GM19025 (cell line): ENCODE measurements at regions not wholly inside any gene's neighbourhood (a gene's known extent, or its start where the extent isn't known, plus 50 kb on each side); places are given as distances from the start of the nearest gene placed in this dataset.
"Not testable (repeated sequence)": the region's sequence is repeated elsewhere in the genome, so short reads cannot be mapped to it uniquely, and the experiment has no call there.

Experiments
- ATAC-seq: cut with Tn5 transposase; IDR thresholded peaks from one replicate; pipeline ENCODE4 v1.9.1; 2021; ENCODE audit warnings: mild to moderate bottlenecking, low read depth, moderate library complexity; ENCODE audit not compliant: unreplicated experiment

DNA sequence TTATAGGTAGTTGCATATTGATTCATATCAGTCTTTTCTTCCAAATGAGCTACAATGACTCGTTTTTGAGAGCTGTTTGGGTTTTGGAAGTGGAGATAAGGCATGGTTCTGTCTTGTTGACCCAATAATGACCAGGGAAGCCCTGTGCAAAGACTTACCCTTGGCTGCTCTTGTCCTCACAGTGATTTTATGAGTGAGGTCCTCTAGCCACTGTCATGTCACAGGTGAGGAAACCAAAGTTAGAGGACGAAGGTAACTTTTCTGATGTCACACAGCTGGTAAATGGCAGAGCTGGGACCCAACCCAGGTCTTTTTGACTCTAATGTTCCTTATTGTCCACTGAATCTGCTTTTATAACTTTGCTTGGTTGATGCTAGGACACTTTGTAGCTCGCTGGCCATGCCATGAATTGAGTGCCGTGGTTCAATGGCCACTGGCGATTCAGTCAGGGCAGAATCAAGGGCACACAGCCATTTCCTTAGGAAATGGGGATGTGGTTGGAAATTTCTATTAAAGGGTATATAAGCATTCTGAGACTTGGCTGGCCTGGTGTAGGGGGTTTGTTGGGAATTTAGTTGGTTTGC is 249.1 kb downstream of the GOLGA6L6 start:
- ATAC-seq = not testable (repeated sequence)

DNA sequence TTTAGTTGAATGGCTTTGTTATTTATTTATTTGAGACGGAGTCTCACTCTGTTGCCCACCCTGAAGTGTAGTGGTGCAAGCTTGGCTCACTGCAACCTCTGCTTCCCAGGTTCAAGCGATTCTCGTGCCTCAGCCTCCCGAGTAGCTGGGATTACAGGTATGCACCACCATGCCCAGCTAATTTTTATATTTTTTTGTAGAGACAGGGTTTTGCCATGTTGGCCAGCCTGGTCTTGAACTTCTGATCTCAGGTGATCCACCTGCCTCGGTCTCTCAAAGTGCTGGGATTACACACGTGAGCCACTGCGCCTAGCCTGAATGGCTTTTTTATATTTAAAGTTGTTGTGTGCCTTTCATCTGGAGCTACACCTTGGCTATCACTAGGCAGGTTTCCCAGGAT is 250.0 kb downstream of the GOLGA6L6 start:
- ATAC-seq = not testable (repeated sequence)

DNA sequence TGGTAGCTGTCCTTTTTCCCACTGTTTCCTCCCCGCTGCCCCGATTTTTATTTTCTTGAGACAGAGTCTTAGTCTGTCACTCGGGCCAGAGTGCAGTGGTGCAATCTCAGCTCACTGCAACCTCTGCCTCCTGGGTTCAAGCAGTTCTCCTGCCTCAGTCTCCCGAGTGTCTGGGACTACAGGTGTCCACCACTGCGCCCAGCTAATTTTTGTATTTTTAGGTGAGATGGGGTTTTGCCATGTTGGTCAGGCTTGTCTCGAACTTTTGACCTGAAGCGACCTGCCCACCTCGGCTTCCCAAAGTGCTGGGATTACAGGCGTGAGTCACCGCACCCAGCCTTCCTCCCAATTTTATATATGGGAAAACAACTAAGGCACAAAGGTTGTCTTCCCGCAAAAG is 251.0 kb downstream of the GOLGA6L6 start:
- ATAC-seq = not testable (repeated sequence)

DNA sequence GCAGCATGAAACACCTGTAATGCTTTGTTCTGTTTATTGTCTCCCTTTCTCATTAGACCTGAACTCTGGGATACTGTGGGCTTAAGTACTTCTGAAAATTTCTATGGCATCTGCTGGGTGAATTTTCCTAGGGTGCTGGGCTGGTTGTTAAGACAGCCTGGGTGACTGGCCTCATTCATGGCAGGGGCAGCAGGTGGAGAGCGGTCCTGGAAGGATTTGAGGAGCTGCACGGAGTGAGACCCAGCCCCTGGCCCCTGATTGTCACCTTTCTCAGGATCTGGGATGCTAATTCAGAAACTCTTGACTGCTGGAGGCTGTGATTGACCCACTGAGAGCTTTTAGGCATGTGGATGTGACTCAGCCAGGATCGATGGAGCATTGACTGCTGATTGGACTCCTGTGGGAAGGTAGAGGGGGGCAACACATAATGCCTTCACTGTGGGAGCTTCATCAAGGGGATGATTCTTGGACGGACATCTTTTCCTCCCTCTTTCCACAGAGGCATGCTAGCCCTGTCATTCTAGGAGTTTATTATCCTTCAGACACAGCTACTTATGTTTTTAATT is 252.0 kb downstream of the GOLGA6L6 start:
- not testable (repeated sequence) for ATAC-seq

DNA sequence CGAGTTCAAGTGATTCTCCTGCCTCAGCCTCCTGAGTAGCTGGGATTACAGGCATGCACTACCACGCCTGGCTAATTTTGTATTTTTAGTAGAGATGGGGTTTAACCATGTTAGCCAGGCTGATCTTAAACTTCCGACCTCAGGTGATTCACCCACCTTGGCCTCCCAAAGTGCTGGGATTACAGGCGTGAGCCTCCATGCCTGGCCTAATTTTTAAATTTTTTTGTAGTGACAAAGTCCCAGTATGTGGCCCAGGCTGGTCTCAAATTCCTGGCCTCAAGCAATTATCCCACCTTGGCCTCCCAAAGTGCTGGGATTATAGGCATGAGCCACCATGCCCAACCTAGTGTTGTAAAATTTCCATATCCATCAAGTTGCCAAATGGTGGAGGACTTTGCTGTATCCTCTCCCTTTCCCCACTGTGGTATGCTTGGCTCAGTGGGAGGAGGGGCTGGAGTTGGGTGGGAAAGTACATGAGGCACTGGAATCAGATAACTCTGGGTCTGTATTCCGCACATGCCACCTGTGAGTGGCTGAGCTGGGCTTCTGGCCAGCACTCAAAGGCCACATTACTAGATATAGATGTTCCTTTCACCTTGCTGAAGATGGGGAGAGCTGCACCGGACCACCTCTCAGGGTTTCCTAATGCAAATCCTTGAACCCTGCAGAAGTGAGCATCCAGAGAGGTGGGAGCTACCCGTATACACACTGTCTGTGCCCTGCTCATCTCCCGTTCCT is 252.6 kb downstream of the GOLGA6L6 start:
- ATAC-seq = not testable (repeated sequence)

DNA sequence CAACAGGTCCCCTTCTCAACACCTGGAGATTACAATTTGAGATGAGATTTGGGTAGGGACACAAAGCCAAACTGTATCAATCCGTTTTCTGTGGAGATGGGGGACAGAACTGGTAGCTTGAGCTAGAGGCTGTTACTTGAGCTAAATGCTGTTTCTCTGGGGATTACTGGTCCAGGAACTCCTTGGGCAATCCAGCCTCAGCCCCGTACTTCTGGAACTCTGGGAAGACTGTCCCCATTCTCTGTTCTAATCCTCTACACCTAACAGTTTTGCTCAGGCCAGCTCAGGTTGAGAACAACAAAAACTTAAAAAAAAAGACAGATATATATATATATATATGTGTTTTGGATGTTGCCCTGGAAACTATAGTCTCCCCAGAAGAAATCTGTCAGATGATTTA is 255.0 kb downstream of the GOLGA6L6 start:
- not testable (repeated sequence) for ATAC-seq

DNA sequence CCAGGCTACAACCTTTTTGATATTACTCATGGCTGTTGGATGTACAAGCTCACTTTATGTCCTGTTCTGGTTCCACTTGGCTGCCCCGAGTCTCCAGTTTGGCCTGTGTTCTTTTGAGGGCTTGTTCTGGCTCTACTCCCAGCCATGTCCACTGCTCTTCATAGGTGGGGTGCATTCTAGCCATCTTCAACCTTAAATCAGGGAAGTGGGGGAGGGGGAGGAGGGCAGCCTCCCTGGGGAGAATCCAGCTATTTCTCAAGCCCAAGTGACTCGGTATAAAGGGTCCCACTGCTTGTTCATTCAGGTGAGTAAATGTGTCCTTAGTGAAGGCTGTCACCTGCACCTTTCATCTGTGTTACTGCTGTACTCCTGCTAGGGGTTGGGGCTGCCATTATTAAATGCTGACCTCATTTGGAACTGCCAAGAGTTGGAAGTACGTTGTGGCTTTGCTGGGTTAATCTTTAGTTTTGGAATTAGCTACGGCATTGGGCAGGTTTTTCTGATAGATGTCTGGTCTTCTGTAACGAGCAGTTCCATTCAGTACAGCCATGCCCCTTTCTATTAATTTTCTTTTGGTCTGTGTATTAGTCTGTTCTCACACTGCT is 255.8 kb downstream of the GOLGA6L6 start:
- ATAC-seq = not testable (repeated sequence)

DNA sequence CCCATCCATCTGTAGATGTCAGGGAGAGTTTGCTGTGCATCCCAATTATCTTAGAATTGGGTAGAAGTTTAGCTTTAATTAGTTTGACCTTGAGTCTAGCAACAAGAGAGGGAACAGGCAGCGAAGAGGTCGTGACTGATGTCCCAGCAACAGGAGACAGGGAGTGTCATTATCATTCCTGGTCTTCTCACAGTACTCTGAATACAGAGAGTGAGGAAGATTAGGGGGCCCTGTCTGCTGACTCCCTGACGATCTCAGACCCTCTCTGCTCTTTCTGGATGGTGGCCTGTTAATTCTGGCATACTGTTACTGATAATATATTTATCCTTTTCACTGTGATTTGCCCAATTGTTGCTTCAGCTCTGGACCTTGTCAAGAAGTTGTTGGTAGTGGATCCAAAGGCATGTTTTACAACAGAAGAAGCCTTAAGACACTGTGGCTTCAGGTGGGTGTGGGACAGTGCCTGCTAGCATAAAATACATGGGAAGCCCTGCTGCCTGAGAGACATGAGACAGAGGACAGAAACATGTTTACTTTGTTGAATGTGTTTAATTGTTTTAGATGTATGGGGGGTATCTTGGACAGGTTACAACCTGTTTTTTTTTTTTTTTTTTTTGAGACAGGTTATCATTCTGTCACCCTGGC is 256.6 kb downstream of the GOLGA6L6 start:
- ATAC-seq = not testable (repeated sequence)

DNA sequence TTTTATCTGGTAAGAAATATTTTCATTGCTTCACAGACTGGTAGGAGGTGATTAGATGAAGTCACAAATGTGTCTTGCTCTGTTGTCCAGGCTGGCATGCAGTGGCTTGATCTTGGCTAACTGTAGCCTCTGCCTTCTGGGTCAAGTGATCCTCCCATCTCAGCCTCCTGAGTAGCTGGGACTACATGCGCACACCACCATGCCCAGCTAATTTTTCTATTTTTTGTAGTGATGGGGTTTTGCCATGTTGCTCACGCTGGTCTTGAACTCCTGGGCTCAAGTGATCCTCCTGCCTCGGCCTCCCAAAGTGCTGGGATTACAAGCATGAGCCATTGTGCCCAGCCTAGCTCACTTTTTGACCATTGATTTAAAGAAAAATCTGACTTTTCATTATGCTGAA is 257.9 kb downstream of the GOLGA6L6 start:
- ATAC-seq = not testable (repeated sequence)

DNA sequence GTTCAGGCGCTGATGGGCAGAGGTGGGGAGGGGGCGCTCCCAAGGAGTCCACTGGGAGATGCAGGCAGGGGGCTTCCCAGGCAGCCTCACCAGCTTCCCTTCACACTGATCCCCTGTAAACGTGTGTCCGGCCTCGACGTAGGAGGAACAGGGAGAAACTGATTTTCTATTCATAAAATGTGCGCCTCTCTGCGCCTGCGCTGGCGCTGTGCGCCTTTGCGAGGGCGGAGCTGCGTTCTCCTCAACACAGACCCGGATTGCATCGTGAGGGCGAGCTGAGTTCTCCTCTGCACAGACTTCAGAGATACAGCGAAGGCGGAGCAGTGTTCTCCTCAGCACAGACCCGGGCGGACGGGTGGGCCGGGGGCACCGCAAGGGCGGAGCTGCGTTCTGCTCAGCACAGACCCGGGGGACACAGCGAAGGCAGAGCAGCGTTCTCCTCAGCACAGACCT is 259.1 kb downstream of the GOLGA6L6 start:
- ATAC-seq = not testable (repeated sequence)

DNA sequence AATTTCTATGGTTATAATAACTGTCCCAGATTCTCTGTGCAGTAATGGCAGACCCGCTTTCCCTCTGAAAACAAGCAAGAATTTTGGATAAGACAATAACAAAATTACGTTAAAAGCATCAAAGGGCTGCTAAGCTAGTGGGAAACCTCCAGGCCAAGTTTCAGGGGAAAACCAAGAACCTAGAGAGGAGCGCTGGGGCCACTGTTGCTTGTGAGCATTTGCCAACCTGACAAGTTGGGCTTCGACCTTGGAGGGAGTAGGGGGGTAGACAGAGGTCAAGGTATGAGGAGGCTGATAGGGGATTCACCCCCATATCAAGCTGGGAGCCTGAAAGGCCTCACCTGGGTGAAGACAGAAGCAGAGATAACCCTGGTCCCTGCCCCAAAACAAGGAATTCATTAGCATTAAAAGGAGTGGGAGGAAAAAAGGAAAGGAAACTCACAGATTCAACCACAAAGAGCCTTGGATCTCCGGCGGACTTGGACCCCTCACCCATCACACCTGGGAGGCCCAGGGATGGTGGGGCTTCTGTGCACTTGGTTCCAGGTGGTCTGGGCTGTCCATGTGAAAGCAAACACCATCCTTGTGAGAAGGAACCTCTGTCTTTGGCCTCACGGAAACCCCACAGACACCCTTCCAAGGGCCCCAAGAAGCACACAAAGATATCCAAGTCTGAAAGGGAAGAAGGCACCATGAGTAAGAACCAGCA is 259.9 kb downstream of the GOLGA6L6 start:
- not testable (repeated sequence) for ATAC-seq

DNA sequence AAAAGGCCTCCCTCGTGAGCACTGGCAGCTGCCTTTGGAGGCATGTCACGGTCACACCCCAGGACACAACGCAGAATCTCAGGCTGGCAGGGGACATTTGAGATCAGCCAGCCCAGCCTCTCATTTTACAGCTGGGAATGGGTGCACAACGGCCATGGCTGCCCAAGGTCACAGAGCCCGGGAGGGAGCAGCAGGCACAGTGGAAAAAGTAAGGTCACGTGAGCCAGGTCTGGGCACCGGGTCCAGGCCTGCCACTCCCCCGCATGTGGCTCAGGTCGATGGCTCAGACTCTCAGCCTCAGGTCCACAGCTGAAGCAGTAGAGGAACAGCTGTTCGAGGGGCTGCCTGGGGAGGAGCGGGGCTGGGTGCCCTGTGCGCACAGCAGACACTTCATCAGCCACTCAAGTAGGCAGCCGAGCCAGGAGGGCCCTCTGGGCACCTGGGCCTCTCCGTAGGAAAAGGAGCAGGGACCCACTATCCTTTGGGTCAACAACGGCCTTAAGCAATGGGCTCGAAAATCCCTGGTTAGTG is 260.6 kb downstream of the GOLGA6L6 start:
- no peak for ATAC-seq

DNA sequence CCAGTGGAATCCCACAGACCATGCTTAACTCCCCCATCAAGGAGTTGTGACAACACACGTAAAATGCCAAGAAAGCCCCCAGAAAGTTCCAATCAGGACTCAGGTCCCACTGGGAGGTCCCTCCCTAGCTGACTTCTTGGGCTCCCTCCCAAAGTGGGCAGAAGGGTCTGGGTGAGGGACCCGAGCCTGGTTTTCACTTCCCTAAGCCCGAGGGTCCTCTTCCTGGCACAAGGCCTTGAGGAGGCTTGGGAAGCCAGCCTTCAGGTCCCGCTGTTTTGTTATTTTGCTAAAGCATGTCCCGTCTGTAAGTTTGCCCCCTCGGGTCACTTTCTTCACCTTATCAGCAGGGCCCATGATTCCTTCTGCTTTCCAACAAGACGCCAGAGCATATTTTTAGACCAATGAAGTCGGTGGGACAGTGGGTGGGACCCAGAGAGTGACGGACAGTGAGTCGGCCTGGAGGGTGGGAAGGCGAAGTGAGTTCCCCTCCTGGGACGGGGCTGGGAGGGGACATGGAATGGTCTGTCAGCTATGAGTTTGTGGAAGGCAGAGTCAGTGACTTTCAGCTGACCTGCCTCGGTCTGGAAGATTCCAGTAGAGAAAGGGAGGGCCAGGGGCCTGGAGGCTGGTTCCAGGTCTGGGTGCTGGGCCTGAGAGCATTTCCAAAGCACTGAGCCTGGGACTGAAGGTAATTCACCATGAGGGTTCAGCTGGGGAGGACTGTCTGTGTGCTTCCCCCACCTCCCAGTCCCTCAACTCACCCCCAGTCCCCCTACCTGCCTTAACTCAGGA is 261.3 kb downstream of the GOLGA6L6 start:
- not testable (repeated sequence) for ATAC-seq

DNA sequence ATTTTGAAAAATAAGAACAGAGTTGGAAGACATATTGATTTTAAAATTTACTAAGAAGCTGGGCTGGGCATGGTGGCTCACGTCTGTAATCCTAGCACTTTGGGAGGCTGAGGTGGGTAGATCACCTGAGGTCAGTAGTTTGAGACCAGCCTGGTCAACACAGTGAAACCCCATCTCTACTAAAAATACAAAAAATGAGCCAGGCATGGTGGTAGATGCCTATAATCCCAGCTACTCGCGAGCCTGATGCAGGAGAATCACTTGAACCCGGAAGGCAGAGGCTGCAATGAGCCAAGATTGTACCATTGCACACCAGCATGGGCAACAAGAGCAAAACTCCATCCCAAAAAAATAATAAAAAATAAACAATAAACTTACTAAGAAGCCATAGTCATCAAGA is 262.5 kb downstream of the GOLGA6L6 start:
- not testable (repeated sequence) for ATAC-seq

DNA sequence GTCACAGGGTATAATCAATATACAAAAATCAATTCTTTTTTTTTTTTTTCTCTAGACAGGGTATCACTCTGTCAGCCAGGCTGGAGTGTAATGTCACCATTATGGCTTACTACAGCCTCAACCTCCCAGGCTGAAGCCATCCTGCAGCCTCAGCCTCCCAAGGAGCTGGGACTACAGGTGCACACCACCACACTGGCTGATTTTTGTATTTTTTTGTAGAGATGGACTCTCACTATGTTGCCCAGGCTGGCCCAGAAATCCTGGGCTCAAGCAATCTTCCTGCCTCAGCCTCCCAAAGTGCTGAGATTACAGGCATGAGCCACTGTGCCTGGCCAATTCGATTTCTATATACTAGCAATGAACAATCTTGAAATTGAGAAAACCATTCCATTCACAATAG is 263.2 kb downstream of the GOLGA6L6 start:
- ATAC-seq = not testable (repeated sequence)

DNA sequence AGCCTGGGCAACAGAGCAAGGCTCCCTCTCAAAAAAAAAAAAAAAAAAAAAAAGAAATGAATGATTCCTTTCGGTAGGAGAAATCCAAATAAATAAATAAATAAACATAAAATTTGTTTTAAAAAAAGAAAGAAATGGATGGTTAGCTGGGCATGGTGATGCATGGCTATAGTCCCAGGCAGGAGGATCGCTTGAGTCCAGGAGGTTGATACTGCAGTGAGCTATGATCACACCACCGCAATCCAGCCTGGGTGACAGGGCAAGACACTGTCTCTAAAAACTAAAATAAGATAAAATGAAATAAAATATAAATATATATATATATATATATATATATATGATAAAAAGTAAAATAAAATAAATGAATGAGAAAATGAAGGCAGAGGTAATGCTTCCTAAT is 264.1 kb downstream of the GOLGA6L6 start:
- not testable (repeated sequence) for ATAC-seq

DNA sequence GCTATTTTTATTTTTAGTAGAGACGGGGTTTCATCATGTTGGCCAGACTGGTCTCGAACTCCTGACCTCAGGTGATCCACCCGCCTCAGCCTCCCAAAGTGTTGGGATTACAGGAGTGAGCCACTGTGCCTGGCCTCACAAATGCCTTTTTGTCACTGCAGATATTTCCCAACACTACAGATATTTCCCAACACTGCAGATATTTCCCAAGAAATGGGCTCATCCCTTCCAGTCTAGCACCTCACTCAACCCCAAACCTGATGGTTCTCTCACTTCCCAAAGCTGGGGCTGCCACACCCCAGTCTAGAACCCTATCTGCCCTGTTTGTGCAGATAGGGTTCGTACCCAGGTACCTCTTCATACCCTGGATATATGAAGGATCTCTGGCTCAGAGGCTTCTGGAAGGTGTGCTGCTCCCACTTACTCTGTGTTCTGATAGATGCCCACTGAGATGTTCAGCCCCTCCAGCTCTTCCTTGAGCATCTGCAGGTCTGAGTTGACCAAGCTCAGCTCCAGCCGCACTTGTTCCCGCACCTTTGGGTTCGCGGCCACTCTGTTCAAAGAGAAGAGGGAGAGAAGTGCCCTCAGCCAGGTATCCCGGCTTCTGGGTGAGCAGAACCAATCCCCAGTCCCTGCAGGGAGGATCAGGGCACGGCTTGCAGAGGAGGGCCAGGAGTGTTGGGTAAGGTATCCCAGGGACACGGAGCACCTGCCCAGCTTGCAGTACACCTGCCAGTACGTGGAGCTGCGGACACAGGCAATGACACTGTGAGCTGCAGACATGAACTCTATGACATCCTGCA is 265.1 kb downstream of the GOLGA6L6 start:
- ATAC-seq = not testable (repeated sequence)

DNA sequence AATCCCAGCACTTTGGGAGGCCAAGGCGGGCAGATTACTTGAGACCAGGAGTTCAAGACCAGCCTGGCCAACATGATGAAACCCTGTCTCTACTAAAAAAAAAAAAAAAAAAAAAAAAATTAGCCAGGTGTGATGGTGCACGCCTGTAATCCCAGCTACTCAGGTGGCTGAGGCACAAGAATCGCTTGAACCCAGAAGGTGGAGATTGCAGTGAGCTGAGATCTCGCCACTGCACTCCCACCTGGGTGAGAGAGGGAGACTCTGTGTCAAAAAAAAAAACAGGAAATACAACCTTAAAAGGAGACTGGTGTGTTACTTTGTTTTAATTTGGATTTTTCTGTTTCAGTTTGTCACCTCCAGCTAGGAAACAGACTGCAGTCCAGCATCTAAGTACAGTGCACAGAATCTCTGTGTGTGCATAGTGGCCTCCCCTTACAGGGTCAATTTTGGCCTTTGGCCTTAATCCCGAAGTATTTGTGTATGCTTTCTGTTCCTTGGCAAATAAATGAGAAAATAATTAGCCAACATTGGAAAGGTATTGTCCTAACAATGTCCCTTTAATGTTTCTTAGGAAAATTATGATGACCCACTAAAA is 266.1 kb downstream of the GOLGA6L6 start:
- not testable (repeated sequence) for ATAC-seq
